ENCODE measurements at regions not wholly inside any gene's neighbourhood (a gene's known extent, or its start where the extent isn't known, plus 50 kb on each side); places are given as distances from the start of the nearest gene placed in this dataset.

DNA sequence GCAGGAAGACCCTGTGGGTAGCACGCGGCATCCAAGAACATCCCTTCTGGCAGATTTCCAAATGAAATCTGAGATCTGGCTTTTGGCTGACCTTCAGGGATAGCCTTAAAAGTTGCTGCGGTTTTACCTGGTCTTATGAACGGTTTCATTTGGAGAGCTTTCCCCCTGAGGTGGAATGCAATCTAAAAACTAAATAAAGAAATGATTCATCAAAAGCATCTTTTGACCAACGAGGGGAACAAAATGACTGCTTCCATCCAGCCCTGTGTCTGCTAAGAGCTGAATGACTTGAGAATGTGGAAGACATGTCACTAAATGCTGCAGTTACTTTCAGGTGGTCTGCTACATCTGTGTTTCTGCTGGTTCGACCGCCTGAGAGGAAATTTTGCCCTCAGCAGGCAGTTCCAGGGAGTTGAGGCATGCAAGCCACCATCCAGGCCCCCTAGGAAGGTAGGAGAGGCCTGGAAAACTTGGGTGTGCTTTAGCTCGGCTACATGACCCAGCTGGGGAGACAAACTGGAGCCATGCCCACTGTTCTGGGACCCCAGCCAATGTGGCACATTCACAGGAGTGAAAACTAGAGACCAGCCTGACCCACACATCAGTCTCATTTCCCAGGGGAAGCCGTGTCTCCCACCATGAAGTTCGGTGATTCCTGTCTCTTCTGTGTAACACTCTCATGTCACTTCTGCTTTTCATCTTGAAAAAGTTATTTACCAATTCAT, 175.1 kb upstream of the KL start:
- TF ChIP-seq, protein P1, sequence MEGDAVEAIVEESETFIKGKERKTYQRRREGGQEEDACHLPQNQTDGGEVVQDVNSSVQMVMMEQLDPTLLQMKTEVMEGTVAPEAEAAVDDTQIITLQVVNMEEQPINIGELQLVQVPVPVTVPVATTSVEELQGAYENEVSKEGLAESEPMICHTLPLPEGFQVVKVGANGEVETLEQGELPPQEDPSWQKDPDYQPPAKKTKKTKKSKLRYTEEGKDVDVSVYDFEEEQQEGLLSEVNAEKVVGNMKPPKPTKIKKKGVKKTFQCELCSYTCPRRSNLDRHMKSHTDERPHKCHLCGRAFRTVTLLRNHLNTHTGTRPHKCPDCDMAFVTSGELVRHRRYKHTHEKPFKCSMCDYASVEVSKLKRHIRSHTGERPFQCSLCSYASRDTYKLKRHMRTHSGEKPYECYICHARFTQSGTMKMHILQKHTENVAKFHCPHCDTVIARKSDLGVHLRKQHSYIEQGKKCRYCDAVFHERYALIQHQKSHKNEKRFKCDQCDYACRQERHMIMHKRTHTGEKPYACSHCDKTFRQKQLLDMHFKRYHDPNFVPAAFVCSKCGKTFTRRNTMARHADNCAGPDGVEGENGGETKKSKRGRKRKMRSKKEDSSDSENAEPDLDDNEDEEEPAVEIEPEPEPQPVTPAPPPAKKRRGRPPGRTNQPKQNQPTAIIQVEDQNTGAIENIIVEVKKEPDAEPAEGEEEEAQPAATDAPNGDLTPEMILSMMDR (IDR thresholded peaks at IDR 0.05), result no peak
- TF ChIP-seq, protein P2, sequence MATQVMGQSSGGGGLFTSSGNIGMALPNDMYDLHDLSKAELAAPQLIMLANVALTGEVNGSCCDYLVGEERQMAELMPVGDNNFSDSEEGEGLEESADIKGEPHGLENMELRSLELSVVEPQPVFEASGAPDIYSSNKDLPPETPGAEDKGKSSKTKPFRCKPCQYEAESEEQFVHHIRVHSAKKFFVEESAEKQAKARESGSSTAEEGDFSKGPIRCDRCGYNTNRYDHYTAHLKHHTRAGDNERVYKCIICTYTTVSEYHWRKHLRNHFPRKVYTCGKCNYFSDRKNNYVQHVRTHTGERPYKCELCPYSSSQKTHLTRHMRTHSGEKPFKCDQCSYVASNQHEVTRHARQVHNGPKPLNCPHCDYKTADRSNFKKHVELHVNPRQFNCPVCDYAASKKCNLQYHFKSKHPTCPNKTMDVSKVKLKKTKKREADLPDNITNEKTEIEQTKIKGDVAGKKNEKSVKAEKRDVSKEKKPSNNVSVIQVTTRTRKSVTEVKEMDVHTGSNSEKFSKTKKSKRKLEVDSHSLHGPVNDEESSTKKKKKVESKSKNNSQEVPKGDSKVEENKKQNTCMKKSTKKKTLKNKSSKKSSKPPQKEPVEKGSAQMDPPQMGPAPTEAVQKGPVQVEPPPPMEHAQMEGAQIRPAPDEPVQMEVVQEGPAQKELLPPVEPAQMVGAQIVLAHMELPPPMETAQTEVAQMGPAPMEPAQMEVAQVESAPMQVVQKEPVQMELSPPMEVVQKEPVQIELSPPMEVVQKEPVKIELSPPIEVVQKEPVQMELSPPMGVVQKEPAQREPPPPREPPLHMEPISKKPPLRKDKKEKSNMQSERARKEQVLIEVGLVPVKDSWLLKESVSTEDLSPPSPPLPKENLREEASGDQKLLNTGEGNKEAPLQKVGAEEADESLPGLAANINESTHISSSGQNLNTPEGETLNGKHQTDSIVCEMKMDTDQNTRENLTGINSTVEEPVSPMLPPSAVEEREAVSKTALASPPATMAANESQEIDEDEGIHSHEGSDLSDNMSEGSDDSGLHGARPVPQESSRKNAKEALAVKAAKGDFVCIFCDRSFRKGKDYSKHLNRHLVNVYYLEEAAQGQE (IDR thresholded peaks at IDR 0.05; ENCODE audit: insufficient read depth in 1 of 2, low read depth in 2 of 2, low read length in 1 of 2), result no peak
- TF ChIP-seq TCF7L2 (IDR thresholded peaks at IDR 0.05; ENCODE audit: low read depth, low read length) (no peak), POLR2AphosphoS5 (IDR thresholded peaks at IDR 0.05; ENCODE audit: low read depth, low read length) (no peak), SIN3A (IDR thresholded peaks at IDR 0.05; ENCODE audit: borderline replicate concordance, insufficient read depth, low read depth, low read length) (no peak)

All from Panc1 (cell line).